ENCODE measurements at regions not wholly inside any gene's neighbourhood (a gene's known extent, or its start where the extent isn't known, plus 50 kb on each side); places are given as distances from the start of the nearest gene placed in this dataset.

- no peak for DNase-seq (ENCODE audit: low read depth)
- H3K4me3 ChIP-seq (ENCODE audit: low read depth, low read length): no peak overlapping the region
- no peak for TF ChIP-seq CTCF (IDR thresholded peaks at IDR 0.05; ENCODE audit: insufficient read depth, low read depth, low read length)
These were observed 50.4 kb upstream of the CTNNBL1 start for GRCh38 chr20:37643400-37643799.

DNA sequence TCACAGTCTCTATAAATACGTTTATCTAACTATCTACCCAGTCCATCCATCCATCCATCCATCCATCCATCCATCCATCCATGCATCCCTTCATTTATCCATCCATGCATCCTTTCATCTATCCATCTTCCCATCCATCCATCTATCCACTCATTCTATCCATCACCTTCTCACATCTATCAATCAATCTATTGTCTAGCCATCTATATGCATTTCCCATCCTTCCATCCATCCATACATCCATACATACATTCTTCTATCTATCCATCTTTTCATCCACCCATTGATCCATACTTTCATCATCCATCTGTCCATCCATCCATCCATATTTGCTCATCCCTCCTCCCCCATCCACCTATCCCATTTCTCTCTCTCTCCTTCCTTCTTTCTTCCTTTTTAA is 51.6 kb upstream of the CTNNBL1 start:
- DNase-seq (ENCODE audit: low read depth): no peak
- H3K4me3 ChIP-seq (ENCODE audit: low read depth, low read length): no peak overlapping the region
- no peak for TF ChIP-seq CTCF (IDR thresholded peaks at IDR 0.05; ENCODE audit: insufficient read depth, low read depth, low read length)

GRCh38 chr20:37640600-37641561 is 52.9 kb upstream of the CTNNBL1 start:
- no peak for TF ChIP-seq CTCF (IDR thresholded peaks at IDR 0.05; ENCODE audit: insufficient read depth, low read depth, low read length)
- no peak for DNase-seq (ENCODE audit: low read depth)

GRCh38 chr20:37638527-37638926 is 55.3 kb upstream of the CTNNBL1 start:
- DNase-seq (ENCODE audit: low read depth): no peak
- H3K4me3 ChIP-seq (ENCODE audit: low read depth, low read length): no peak overlapping the region
- no peak for TF ChIP-seq CTCF (IDR thresholded peaks at IDR 0.05; ENCODE audit: insufficient read depth, low read depth, low read length)

More at GRCh38 chr20:37640600-37641561, 52.9 kb upstream of the CTNNBL1 start:
- H3K4me3 ChIP-seq (ENCODE audit: low read depth, low read length): no peak overlapping the region

DNA sequence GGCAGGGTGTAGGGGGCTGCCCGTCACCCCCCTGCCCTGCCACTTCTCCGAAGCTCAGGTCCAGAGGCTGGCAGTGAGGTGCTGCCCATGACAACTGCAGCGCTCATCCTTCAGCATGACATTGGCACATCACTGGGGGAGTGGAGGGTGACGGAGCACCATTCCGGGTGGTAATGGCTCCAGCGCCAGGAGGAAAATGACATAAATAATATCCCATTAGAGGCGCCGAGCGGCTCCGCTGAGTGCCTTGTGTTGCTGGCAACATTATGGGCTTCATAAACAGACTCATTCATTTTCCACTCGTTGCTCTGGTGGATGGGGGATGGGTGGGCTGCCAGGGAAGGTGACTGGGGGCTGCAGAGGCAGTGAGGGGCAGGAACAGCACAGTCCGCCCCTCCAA is 56.9 kb upstream of the CTNNBL1 start:
- DNase-seq (ENCODE audit: low read depth): no peak
- no peak overlapping the region for H3K4me3 ChIP-seq (ENCODE audit: low read depth, low read length)
- no peak for TF ChIP-seq CTCF (IDR thresholded peaks at IDR 0.05; ENCODE audit: insufficient read depth, low read depth, low read length)

- no peak for DNase-seq (ENCODE audit: low read depth)
- TF ChIP-seq CTCF (IDR thresholded peaks at IDR 0.05; ENCODE audit: insufficient read depth, low read depth, low read length): no peak
- H3K4me3 ChIP-seq (ENCODE audit: low read depth, low read length): no peak overlapping the region
These were observed 57.4 kb upstream of the CTNNBL1 start for GRCh38 chr20:37636212-37636975.
